HG03342 (cell line): ENCODE measurements at regions not wholly inside any gene's neighbourhood (a gene's known extent, or its start where the extent isn't known, plus 50 kb on each side); places are given as distances from the start of the nearest gene placed in this dataset.
"Not testable (repeated sequence)": the region's sequence is repeated elsewhere in the genome, so short reads cannot be mapped to it uniquely, and the experiment has no call there.

Source experiments
- ATAC-seq: cut with Tn5 transposase; IDR thresholded peaks from one replicate; pipeline ENCODE4 v1.9.1; 2021; ENCODE audit warnings: mild to moderate bottlenecking, moderate library complexity; ENCODE audit not compliant: unreplicated experiment

GRCh38 chr5:164071671-164072070 lies 566.3 kb downstream of the MAT2B start:
- no peak for ATAC-seq

GRCh38 chr5:164073081-164073480 lies 567.7 kb downstream of the MAT2B start:
- ATAC-seq: no peak

- ATAC-seq: no peak
Measured at GRCh38 chr5:164076556-164076955, 571.1 kb downstream of the MAT2B start.

- ATAC-seq: no peak
Measured at GRCh38 chr5:164090358-164090757, 584.9 kb downstream of the MAT2B start.

- no peak for ATAC-seq
Measured at GRCh38 chr5:164091836-164092235, 586.4 kb downstream of the MAT2B start.

GRCh38 chr5:164094291-164094690 lies 588.9 kb downstream of the MAT2B start:
- ATAC-seq: no peak

- no peak for ATAC-seq
Measured at GRCh38 chr5:164097749-164098148, 592.3 kb downstream of the MAT2B start.

GRCh38 chr5:164098531-164098930 lies 593.1 kb downstream of the MAT2B start:
- ATAC-seq: no peak

GRCh38 chr5:164098979-164099378 lies 593.6 kb downstream of the MAT2B start:
- no peak for ATAC-seq

GRCh38 chr5:164115420-164115819 lies 610.0 kb downstream of the MAT2B start:
- no peak for ATAC-seq

GRCh38 chr5:164119806-164120447 lies 614.5 kb downstream of the MAT2B start:
- peak; percentile 59 for ATAC-seq

GRCh38 chr5:164127527-164127926 lies 622.1 kb downstream of the MAT2B start:
- no peak for ATAC-seq

GRCh38 chr5:164132358-164132757 lies 626.9 kb downstream of the MAT2B start:
- no peak for ATAC-seq

- no peak for ATAC-seq
Measured at GRCh38 chr5:164137095-164137494, 631.7 kb downstream of the MAT2B start.

- no peak for ATAC-seq
Measured at GRCh38 chr5:164139423-164139822, 634.0 kb downstream of the MAT2B start.

- ATAC-seq: no peak
Measured at GRCh38 chr5:164145458-164145857, 640.0 kb downstream of the MAT2B start.

- no peak for ATAC-seq
Measured at GRCh38 chr5:164146223-164146622, 640.8 kb downstream of the MAT2B start.

- ATAC-seq: no peak
Measured at GRCh38 chr5:164148292-164148691, 642.9 kb downstream of the MAT2B start.

GRCh38 chr5:164152539-164152938 lies 647.1 kb downstream of the MAT2B start:
- ATAC-seq: not testable (repeated sequence)

GRCh38 chr5:164153469-164154172 lies 648.2 kb downstream of the MAT2B start:
- no peak for ATAC-seq

GRCh38 chr5:164170814-164171213 lies 665.4 kb downstream of the MAT2B start:
- no peak for ATAC-seq

- ATAC-seq: no peak
Measured at GRCh38 chr5:164175083-164175482, 669.7 kb downstream of the MAT2B start.

- no peak for ATAC-seq
Measured at GRCh38 chr5:164179406-164179805, 674.0 kb downstream of the MAT2B start.
